ENCODE measurements at regions not wholly inside any gene's neighbourhood (a gene's known extent, or its start where the extent isn't known, plus 50 kb on each side); places are given as distances from the start of the nearest gene placed in this dataset.

- TF ChIP-seq, protein P1, sequence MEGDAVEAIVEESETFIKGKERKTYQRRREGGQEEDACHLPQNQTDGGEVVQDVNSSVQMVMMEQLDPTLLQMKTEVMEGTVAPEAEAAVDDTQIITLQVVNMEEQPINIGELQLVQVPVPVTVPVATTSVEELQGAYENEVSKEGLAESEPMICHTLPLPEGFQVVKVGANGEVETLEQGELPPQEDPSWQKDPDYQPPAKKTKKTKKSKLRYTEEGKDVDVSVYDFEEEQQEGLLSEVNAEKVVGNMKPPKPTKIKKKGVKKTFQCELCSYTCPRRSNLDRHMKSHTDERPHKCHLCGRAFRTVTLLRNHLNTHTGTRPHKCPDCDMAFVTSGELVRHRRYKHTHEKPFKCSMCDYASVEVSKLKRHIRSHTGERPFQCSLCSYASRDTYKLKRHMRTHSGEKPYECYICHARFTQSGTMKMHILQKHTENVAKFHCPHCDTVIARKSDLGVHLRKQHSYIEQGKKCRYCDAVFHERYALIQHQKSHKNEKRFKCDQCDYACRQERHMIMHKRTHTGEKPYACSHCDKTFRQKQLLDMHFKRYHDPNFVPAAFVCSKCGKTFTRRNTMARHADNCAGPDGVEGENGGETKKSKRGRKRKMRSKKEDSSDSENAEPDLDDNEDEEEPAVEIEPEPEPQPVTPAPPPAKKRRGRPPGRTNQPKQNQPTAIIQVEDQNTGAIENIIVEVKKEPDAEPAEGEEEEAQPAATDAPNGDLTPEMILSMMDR (IDR thresholded peaks at IDR 0.05 in 8 of 11, conservative IDR thresholded peaks at IDR 0.05 in 3 of 11) = no peak
- TF ChIP-seq POLR2A (IDR thresholded peaks at IDR 0.05) = no peak
Observed at GRCh38 chr1:80441664-80442063, 1359.1 kb upstream of the ADGRL2 start.
